PC-3 (cell line): ENCODE measurements at regions not wholly inside any gene's neighbourhood (a gene's known extent, or its start where the extent isn't known, plus 50 kb on each side); places are given as distances from the start of the nearest gene placed in this dataset.

Experiments used
- ATAC-seq: fragments of 200-7000 bp; cut with Tn5 transposase; 2 replicates; pipeline ENCODE4 v1.9.1; 2020; ENCODE audit warnings: mild to moderate bottlenecking, moderate library complexity
- BruUV-seq: library from RNA; stranded (reverse); fragments of 400-500 nt; replicated peaks from 2 replicates; lab custom pipeline; 2021; lab: Mats Ljungman, UMichigan
- CTCF ChIA-PET: fragments of 300-600 bp; sonication (Branson Sonifier 250); formaldehyde crosslinking; loops from one replicate; lab custom pipeline; 2022; ENCODE audit warnings: antibody characterized with exemption; lab: Charles Lee
- POLR2A ChIA-PET: fragments of 300-600 bp; sonication (Branson Sonifier 250); formaldehyde crosslinking; loops from one replicate; lab custom pipeline; 2022; ENCODE audit warnings: antibody characterized with exemption; ENCODE audit not compliant: unreplicated experiment; lab: Charles Lee
- DNase-seq: peaks from one replicate; pipeline ENCODE4 v3.0.0-alpha.2; 2015
- H2AFZ ChIP-seq: fragments of 300-600 bp; sonication (generic); 2 replicates; pipeline ENCODE4 v1.6.0; 2016; ENCODE audit warnings: antibody characterized with exemption, low read length
- H3F3A ChIP-seq: fragments of 300-600 bp; sonication (generic); one replicate; pipeline ENCODE4 v1.6.0; 2017; ENCODE audit warnings: antibody characterized with exemption, low read length, control low read depth, mild to moderate bottlenecking; ENCODE audit not compliant: unreplicated experiment
- H3K27ac ChIP-seq: fragments of 300-600 bp; sonication (generic); 2 replicates; pipeline ENCODE4 v1.5.1; 2016; ENCODE audit warnings: mild to moderate bottlenecking, low read length
- H3K27me3 ChIP-seq: fragments of 300-600 bp; sonication (generic); 2 replicates; pipeline ENCODE4 v1.6.1; 2016; ENCODE audit warnings: low read length, mixed read lengths
- H3K36me3 ChIP-seq: fragments of 300-600 bp; sonication (generic); 2 replicates; pipeline ENCODE4 v1.6.1; 2016; ENCODE audit warnings: low read depth, mixed run types, low read length, mixed read lengths
- H3K4me1 ChIP-seq: fragments of 300-600 bp; sonication (generic); 2 replicates; pipeline ENCODE4 v1.5.1; 2016; ENCODE audit warnings: low read length; ENCODE audit not compliant: insufficient read depth
- H3K4me2 ChIP-seq: fragments of 300-600 bp; sonication (generic); 2 replicates; pipeline ENCODE4 v1.6.0; 2016; ENCODE audit warnings: low read length
- H3K4me3 ChIP-seq: fragments of 300-600 bp; sonication (generic); 2 replicates; pipeline ENCODE4 v1.5.1; 2016; ENCODE audit warnings: mild to moderate bottlenecking, low read length, mixed read lengths
- H3K79me2 ChIP-seq: fragments of 300-600 bp; sonication (generic); 2 replicates; pipeline ENCODE4 v1.6.1; 2017; ENCODE audit warnings: low read length, mixed read lengths
- H3K9ac ChIP-seq: fragments of 300-600 bp; sonication (generic); 2 replicates; pipeline ENCODE4 v1.6.0; 2016; ENCODE audit warnings: mild to moderate bottlenecking, low read length
- H3K9me2 ChIP-seq: fragments of 300-600 bp; sonication (generic); replicated peaks from 2 replicates; pipeline ENCODE4 v1.6.1; 2016; ENCODE audit warnings: mixed run types, low read length, mixed read lengths
- H3K9me3 ChIP-seq: fragments of 300-600 bp; sonication (generic); 2 replicates; pipeline ENCODE4 v1.6.1; 2016; ENCODE audit warnings: low read length, mixed read lengths
- H4K20me1 ChIP-seq: fragments of 300-600 bp; sonication (generic); 2 replicates; pipeline ENCODE4 v1.6.1; 2016; ENCODE audit warnings: low read length, mixed read lengths
- CTCF ChIP-seq: fragments of 300-600 bp; sonication (generic); conservative IDR thresholded peaks from 2 replicates; pipeline ENCODE4 v1.5.1; 2017; ENCODE audit warnings: antibody characterized with exemption, low read depth, mild to moderate bottlenecking, low read length
- EZH2 ChIP-seq: fragments of 300-600 bp; sonication (generic); IDR thresholded peaks from one replicate; pipeline ENCODE4 v1.6.1; 2017; ENCODE audit warnings: antibody characterized with exemption, mild to moderate bottlenecking, low read length; ENCODE audit not compliant: unreplicated experiment
- EZH2phosphoT487 ChIP-seq: fragments of 300-600 bp; sonication (generic); IDR thresholded peaks from 2 replicates; pipeline ENCODE4 v1.6.1; 2018; ENCODE audit warnings: mild to moderate bottlenecking, antibody characterized with exemption, low read length, borderline replicate concordance
- intact Hi-C: fragments of 100-400 bp; cut with micrococcal nuclease; formaldehyde crosslinking; loops from 2 replicates; pipeline ENCODE4 v1.9.0; 2023

GRCh38 chr12:104895415-104895814 is 62.7 kb downstream of the SLC41A2 start:
- Histone ChIP-seq H3K9me3 (no peaks in the 10 kb centered on the region), H3K27me3 (no peaks in the 10 kb centered on the region), H3F3A (peaks cover 5% of the 10 kb centered on the region), H4K20me1 (no peaks in the 10 kb centered on the region), H2AFZ (no peak overlapping the region), H3K36me3 (no peaks in the 10 kb centered on the region), H3K9me2 (no peaks in the 10 kb centered on the region), H3K4me3 (peak overlapping the region; percentile 13; the same call in 1 of the 2 replicates), H3K27ac (peak overlapping the region; percentile 92), H3K9ac (peak overlapping the region; percentile 63), H3K79me2 (no peaks in the 10 kb centered on the region), H3K4me1 (peaks cover 26% of the 10 kb centered on the region), H3K4me2 (peak overlapping the region; percentile 69)
- BruUV-seq, result no TSS peak
- no peak for TF ChIP-seq CTCF
- TF ChIP-seq EZH2phosphoT487, result no peak
- no peak for TF ChIP-seq EZH2
- ATAC-seq (peak; percentile 79), DNase-seq (peak; percentile 92)
- POLR2A ChIA-PET, result no interaction called here
- CTCF ChIA-PET, result interaction anchor here (0.6 kb wide), 1 partner anchor 108 kb away, joined by 3 read pairs; no protein-coding TSS in a partner anchor
- intact Hi-C loops, result loop anchor here (5.0 kb wide), 1 partner anchor 57 kb away; no protein-coding TSS in a partner anchor

DNA sequence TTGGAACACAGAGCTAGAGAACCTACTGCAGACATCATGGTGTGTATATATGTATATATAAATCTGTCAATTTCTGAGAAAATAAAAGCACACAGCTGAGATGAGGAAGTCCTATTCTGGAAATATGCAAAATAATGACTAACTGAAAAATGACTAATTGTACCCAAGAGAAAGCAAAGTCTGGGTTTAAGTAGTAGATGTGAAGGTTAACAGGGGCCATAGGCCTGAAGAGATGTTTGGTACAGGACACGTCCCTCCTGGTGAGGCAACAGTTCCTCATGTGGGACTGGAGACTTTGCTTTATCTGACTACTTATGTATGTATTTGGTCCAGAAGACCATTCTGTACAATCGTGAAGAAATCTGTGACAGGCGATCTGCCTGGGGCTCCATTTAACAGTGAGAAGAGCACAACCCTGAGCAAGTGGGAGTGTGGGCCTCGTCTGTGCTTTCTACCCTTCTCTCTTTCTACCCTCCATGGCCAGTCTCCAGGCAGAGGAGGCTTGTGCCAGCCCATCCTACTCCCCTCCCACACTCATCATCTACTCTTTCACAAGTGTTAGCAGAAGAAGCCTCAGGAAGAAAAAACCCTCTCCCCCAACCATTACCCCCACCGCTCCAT is 67.5 kb downstream of the SLC41A2 start:
- Histone ChIP-seq H3K27ac (no peak overlapping the region), H3K27me3 (no peaks in the 10 kb centered on the region), H3K9me3 (no peaks in the 10 kb centered on the region), H3K9me2 (no peaks in the 10 kb centered on the region), H4K20me1 (no peaks in the 10 kb centered on the region), H3K4me3 (no peak overlapping the region), H3K9ac (no peak overlapping the region), H3K4me2 (no peak overlapping the region), H2AFZ (no peak overlapping the region), H3F3A (no peaks in the 10 kb centered on the region), H3K36me3 (no peaks in the 10 kb centered on the region), H3K79me2 (no peaks in the 10 kb centered on the region), H3K4me1 (peaks cover 33% of the 10 kb centered on the region)
- intact Hi-C loops, result no loop called here
- no peak for ATAC-seq
- BruUV-seq, result no TSS peak
- DNase-seq, result no peak
- ChIA-PET POLR2A (no interaction called here), CTCF (no interaction called here)
- TF ChIP-seq EZH2 (no peak), EZH2phosphoT487 (no peak), CTCF (no peak)

DNA sequence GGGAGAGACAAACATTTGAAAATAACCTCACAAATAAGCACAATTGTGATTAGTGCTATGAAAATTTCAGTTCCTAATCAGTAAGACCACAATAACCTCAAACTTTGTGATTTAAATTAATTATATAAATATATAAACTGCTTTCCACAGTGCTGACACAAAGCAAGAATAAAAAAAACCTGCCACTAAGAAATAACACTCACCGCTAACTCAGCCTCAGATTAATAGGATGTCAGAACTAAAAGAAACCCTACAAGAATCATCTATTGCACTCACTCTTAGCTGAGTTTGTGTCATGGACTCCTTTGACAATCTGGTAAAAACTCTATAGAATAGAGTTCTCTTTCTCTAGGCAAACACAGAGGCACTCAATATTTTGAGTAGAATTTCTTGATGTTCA is 68.4 kb downstream of the SLC41A2 start:
- H3K4me3 ChIP-seq, result no peak overlapping the region
- H3F3A ChIP-seq, result no peaks in the 10 kb centered on the region
- no peak for ATAC-seq
- H3K79me2 ChIP-seq, result no peaks in the 10 kb centered on the region
- no peak overlapping the region for H3K9ac ChIP-seq
- intact Hi-C loops, result no loop called here
- DNase-seq, result no peak
- no peak overlapping the region for H3K27ac ChIP-seq
- no peak for TF ChIP-seq EZH2phosphoT487
- TF ChIP-seq CTCF, result no peak
- TF ChIP-seq EZH2, result no peak
- H3K9me3 ChIP-seq, result no peaks in the 10 kb centered on the region
- H3K9me2 ChIP-seq, result no peaks in the 10 kb centered on the region
- peaks cover 29% of the 10 kb centered on the region for H3K4me1 ChIP-seq
- CTCF ChIA-PET, result interaction anchor here (0.7 kb wide), 1 partner anchor 456 kb away, joined by 4 read pairs; no protein-coding TSS in a partner anchor
- no peak overlapping the region for H2AFZ ChIP-seq
- no peaks in the 10 kb centered on the region for H3K27me3 ChIP-seq
- no peaks in the 10 kb centered on the region for H4K20me1 ChIP-seq
- BruUV-seq, result no TSS peak
- no peak overlapping the region for H3K4me2 ChIP-seq
- POLR2A ChIA-PET, result interaction anchor here (0.7 kb wide), 1 partner anchor 218 kb away, joined by 6 read pairs; the partner anchor contains the start of gene WASHC4
- H3K36me3 ChIP-seq, result no peaks in the 10 kb centered on the region
